Stimulated activated CD4-positive, alpha-beta T cell treated with anti-CD3 and anti-CD28 coated beads, Interleukin-1b, Interleukin-23, amount 100 ng/mL, for 24 hours (primary cell): ENCODE measurements at regions not wholly inside any gene's neighbourhood (a gene's known extent, or its start where the extent isn't known, plus 50 kb on each side); places are given as distances from the start of the nearest gene placed in this dataset.

Experiments used
- DNase-seq, 4 experiments: peaks; one replicate each; pipeline ENCODE4 v3.0.0-alpha.2; 2020; ENCODE audit warnings: low read depth in 4 of 4, low spot score in 1 of 4

- DNase-seq, result no peak
Observed at GRCh38 chr5:15215056-15215455, 284.9 kb upstream of the FBXL7 start.

- DNase-seq, result no peak
Observed at GRCh38 chr5:15214010-15214409, 286.0 kb upstream of the FBXL7 start.

GRCh38 chr5:15209053-15209762, 290.8 kb upstream of the FBXL7 start:
- DNase-seq, result no peak

GRCh38 chr5:15206133-15206532, 293.8 kb upstream of the FBXL7 start:
- no peak for DNase-seq

GRCh38 chr5:15203376-15203775, 296.6 kb upstream of the FBXL7 start:
- DNase-seq, result no peak

GRCh38 chr5:15191012-15191411, 309.0 kb upstream of the FBXL7 start:
- DNase-seq, result no peak

- no peak for DNase-seq
Observed at GRCh38 chr5:15183520-15183919, 311.9 kb upstream of the ANKH start.

GRCh38 chr5:15170173-15170572, 298.6 kb upstream of the ANKH start:
- no peak for DNase-seq

- no peak for DNase-seq
Observed at GRCh38 chr5:15168358-15168757, 296.8 kb upstream of the ANKH start.

GRCh38 chr5:15160091-15160490, 288.5 kb upstream of the ANKH start:
- DNase-seq, result no peak

GRCh38 chr5:15159606-15160005, 288.0 kb upstream of the ANKH start:
- DNase-seq, result no peak

GRCh38 chr5:15142458-15142857, 270.9 kb upstream of the ANKH start:
- no peak for DNase-seq

- DNase-seq, result no peak
Observed at GRCh38 chr5:15137414-15137813, 265.8 kb upstream of the ANKH start.

- DNase-seq, result no peak
Observed at GRCh38 chr5:15135661-15136060, 264.1 kb upstream of the ANKH start.

GRCh38 chr5:15133456-15133965, 261.9 kb upstream of the ANKH start:
- DNase-seq, result no peak

- no peak for DNase-seq
Observed at GRCh38 chr5:15132816-15133405, 261.3 kb upstream of the ANKH start.

GRCh38 chr5:15131909-15132308, 260.3 kb upstream of the ANKH start:
- no peak for DNase-seq

GRCh38 chr5:15124871-15125568, 253.4 kb upstream of the ANKH start:
- DNase-seq, result no peak

- no peak for DNase-seq
Observed at GRCh38 chr5:15124461-15124860, 252.9 kb upstream of the ANKH start.

GRCh38 chr5:15117688-15118087, 246.1 kb upstream of the ANKH start:
- DNase-seq, result no peak

GRCh38 chr5:15116996-15117395, 245.4 kb upstream of the ANKH start:
- no peak for DNase-seq
